Choroid plexus epithelial cell (primary cell): ENCODE measurements at regions not wholly inside any gene's neighbourhood (a gene's known extent, or its start where the extent isn't known, plus 50 kb on each side); places are given as distances from the start of the nearest gene placed in this dataset.

Experiments
- DNase-seq: peaks from one replicate; pipeline ENCODE4 v3.0.0-alpha.2; 2010; ENCODE audit warnings: low read depth
- H3K4me3 ChIP-seq: 2 replicates; pipeline ENCODE4 v1.5.1; 2011; ENCODE audit warnings: low read depth, mild to moderate bottlenecking, control low read depth, low read length, moderate library complexity
- CTCF ChIP-seq: conservative IDR thresholded peaks from 2 replicates; pipeline ENCODE4 v1.5.1; 2011; ENCODE audit warnings: low read depth, mild to moderate bottlenecking, control low read depth, inconsistent platforms, low read length, moderate library complexity

GRCh38 chr13:78712831-78713230, 53.9 kb upstream of the OBI1 start:
- DNase-seq: no peak
- TF ChIP-seq CTCF: no peak
- no peak overlapping the region for H3K4me3 ChIP-seq

- DNase-seq: no peak
- no peak overlapping the region for H3K4me3 ChIP-seq
- TF ChIP-seq CTCF: no peak
Measured at GRCh38 chr13:78709028-78709427, 50.1 kb upstream of the OBI1 start.
